ENCODE measurements at regions not wholly inside any gene's neighbourhood (a gene's known extent, or its start where the extent isn't known, plus 50 kb on each side); places are given as distances from the start of the nearest gene placed in this dataset.

GRCh38 chr4:176874721-176875445, 82.2 kb upstream of the VEGFC start:
- no peak for DNase-seq (ENCODE audit: low read depth, low spot score)
- TF ChIP-seq, protein P1, sequence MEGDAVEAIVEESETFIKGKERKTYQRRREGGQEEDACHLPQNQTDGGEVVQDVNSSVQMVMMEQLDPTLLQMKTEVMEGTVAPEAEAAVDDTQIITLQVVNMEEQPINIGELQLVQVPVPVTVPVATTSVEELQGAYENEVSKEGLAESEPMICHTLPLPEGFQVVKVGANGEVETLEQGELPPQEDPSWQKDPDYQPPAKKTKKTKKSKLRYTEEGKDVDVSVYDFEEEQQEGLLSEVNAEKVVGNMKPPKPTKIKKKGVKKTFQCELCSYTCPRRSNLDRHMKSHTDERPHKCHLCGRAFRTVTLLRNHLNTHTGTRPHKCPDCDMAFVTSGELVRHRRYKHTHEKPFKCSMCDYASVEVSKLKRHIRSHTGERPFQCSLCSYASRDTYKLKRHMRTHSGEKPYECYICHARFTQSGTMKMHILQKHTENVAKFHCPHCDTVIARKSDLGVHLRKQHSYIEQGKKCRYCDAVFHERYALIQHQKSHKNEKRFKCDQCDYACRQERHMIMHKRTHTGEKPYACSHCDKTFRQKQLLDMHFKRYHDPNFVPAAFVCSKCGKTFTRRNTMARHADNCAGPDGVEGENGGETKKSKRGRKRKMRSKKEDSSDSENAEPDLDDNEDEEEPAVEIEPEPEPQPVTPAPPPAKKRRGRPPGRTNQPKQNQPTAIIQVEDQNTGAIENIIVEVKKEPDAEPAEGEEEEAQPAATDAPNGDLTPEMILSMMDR (conservative IDR thresholded peaks at IDR 0.05), result no peak
- Mint-ChIP-seq H3K4me1 (peaks cover 7% of the 10 kb centered on the region), H3K36me3 (ENCODE audit: low read depth) (peaks cover 2% of the 10 kb centered on the region), H3K27ac (ENCODE audit: unreplicated experiment) (no peak overlapping the region), H3K9me3 (peaks cover 9% of the 10 kb centered on the region), H3K27me3 (ENCODE audit: low read depth) (no peaks in the 10 kb centered on the region), H3K4me3 (no peak overlapping the region)

- H3K27ac Mint-ChIP-seq (ENCODE audit: unreplicated experiment), result no peak overlapping the region
- peaks cover 7% of the 10 kb centered on the region for H3K4me1 Mint-ChIP-seq
- H3K36me3 Mint-ChIP-seq (ENCODE audit: low read depth), result no peaks in the 10 kb centered on the region
- peaks cover 6% of the 10 kb centered on the region for H3K9me3 Mint-ChIP-seq
- no peak overlapping the region for H3K4me3 Mint-ChIP-seq
- no peak for DNase-seq (ENCODE audit: low read depth, low spot score)
- TF ChIP-seq, protein P1 (conservative IDR thresholded peaks at IDR 0.05), result no peak
- no peaks in the 10 kb centered on the region for H3K27me3 Mint-ChIP-seq (ENCODE audit: low read depth)
Measured at GRCh38 chr4:176875446-176875930, 82.8 kb upstream of the VEGFC start.

DNA sequence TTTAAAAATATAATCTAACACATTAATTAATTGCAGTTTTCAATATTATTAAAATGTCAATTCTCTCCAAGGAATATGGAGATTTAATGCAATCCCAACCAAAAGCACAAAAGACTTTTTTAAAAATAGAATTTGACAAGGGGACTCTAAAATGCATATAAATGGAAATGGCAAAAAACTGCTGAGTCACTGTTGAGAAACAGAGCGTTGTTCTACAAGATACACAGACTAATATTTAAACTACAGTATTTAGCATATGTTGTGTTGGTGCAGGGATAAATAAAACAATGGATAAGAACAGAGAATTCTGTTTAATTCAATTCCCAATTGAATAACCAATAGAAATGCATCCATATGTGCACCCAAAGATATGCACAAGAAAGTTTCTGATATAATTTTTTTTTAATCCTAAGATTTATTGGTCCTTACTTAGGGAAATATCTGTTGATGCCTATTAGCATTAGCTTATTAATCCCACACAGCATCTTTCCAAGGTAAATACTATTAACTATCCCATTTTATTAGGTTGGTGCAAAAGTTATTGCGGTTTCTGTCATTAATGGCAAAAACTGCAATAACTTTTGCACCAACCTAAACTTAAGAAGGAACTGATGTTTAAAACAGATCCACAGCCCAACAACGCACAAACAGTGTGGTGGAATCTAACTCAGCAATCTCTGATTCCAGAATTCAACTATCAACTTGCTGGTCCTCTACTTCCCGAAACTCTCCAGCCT, 86.8 kb upstream of the VEGFC start:
- TF ChIP-seq, protein P1 (conservative IDR thresholded peaks at IDR 0.05), result no peak
- peak overlapping the region; percentile 77 for H3K27ac Mint-ChIP-seq (ENCODE audit: unreplicated experiment)
- H3K36me3 Mint-ChIP-seq (ENCODE audit: low read depth), result no peaks in the 10 kb centered on the region
- no peaks in the 10 kb centered on the region for H3K27me3 Mint-ChIP-seq (ENCODE audit: low read depth)
- peaks cover 7% of the 10 kb centered on the region for H3K4me1 Mint-ChIP-seq
- DNase-seq (ENCODE audit: low read depth, low spot score), result no peak
- no peaks in the 10 kb centered on the region for H3K9me3 Mint-ChIP-seq
- H3K4me3 Mint-ChIP-seq, result no peak overlapping the region

- Mint-ChIP-seq H3K36me3 (ENCODE audit: low read depth) (no peaks in the 10 kb centered on the region), H3K27me3 (ENCODE audit: low read depth) (no peaks in the 10 kb centered on the region), H3K27ac (ENCODE audit: unreplicated experiment) (no peak overlapping the region), H3K4me3 (no peak overlapping the region), H3K4me1 (no peaks in the 10 kb centered on the region), H3K9me3 (no peaks in the 10 kb centered on the region)
- DNase-seq (ENCODE audit: low read depth, low spot score), result no peak
- TF ChIP-seq, protein P1 (conservative IDR thresholded peaks at IDR 0.05), result no peak
Measured at GRCh38 chr4:176882206-176882605, 89.5 kb upstream of the VEGFC start.

GRCh38 chr4:176883108-176883550, 90.4 kb upstream of the VEGFC start:
- DNase-seq (ENCODE audit: low read depth, low spot score), result no peak
- Mint-ChIP-seq H3K4me3 (no peak overlapping the region), H3K9me3 (no peaks in the 10 kb centered on the region), H3K27me3 (ENCODE audit: low read depth) (no peaks in the 10 kb centered on the region), H3K27ac (ENCODE audit: unreplicated experiment) (no peak overlapping the region), H3K4me1 (no peaks in the 10 kb centered on the region), H3K36me3 (ENCODE audit: low read depth) (no peaks in the 10 kb centered on the region)
- TF ChIP-seq, protein P1 (conservative IDR thresholded peaks at IDR 0.05), result no peak
